Retinal pigment epithelial cell (primary cell): ENCODE measurements at regions not wholly inside any gene's neighbourhood (a gene's known extent, or its start where the extent isn't known, plus 50 kb on each side); places are given as distances from the start of the nearest gene placed in this dataset.

Experiments
- DNase-seq: peaks from one replicate; pipeline ENCODE4 v3.0.0-alpha.2; 2010; ENCODE audit warnings: low read depth
- H3K4me3 ChIP-seq: 2 replicates; pipeline ENCODE4 v1.5.1; 2011; ENCODE audit warnings: mild to moderate bottlenecking, low read length, control low read depth, moderate library complexity
- CTCF ChIP-seq: conservative IDR thresholded peaks from 2 replicates; pipeline ENCODE4 v1.5.1; 2011; ENCODE audit warnings: low read depth, low read length, control low read depth, inconsistent platforms

GRCh38 chr12:93311827-93312226 is 65.9 kb upstream of the NUDT4 start:
- no peak overlapping the region for H3K4me3 ChIP-seq
- no peak for DNase-seq
- TF ChIP-seq CTCF = no peak

- no peak for TF ChIP-seq CTCF
- H3K4me3 ChIP-seq = no peak overlapping the region
Measured at GRCh38 chr12:93314177-93314497, 63.6 kb upstream of the NUDT4 start.

GRCh38 chr12:93315385-93315906 is 62.3 kb upstream of the NUDT4 start:
- no peak for DNase-seq
- no peak for TF ChIP-seq CTCF
- H3K4me3 ChIP-seq = no peak overlapping the region

More at GRCh38 chr12:93314177-93314497, 63.6 kb upstream of the NUDT4 start:
- DNase-seq = no peak

GRCh38 chr12:93315907-93316622 is 61.7 kb upstream of the NUDT4 start:
- no peak overlapping the region for H3K4me3 ChIP-seq
- TF ChIP-seq CTCF = no peak
- no peak for DNase-seq

- no peak for TF ChIP-seq CTCF
- DNase-seq = no peak
- H3K4me3 ChIP-seq = no peak overlapping the region
Measured at GRCh38 chr12:93316623-93316971, 61.1 kb upstream of the NUDT4 start.

GRCh38 chr12:93317227-93317626 is 60.5 kb upstream of the NUDT4 start:
- no peak for DNase-seq
- H3K4me3 ChIP-seq = no peak overlapping the region
- TF ChIP-seq CTCF = no peak

- no peak overlapping the region for H3K4me3 ChIP-seq
- DNase-seq = no peak
- TF ChIP-seq CTCF = no peak
Measured at GRCh38 chr12:93318720-93319522, 58.8 kb upstream of the NUDT4 start.
